Suprapubic skin (tissue), 4 donors: ENCODE measurements at regions not wholly inside any gene's neighbourhood (a gene's known extent, or its start where the extent isn't known, plus 50 kb on each side); places are given as distances from the start of the nearest gene placed in this dataset.

Source experiments
- CTCF ChIP-seq, 2 donors: fragments of 200-600 bp in 1 of 2; fragments of 450-650 bp in 1 of 2; sonication (generic) in 1 of 2; IDR thresholded peaks; one replicate each; pipeline ENCODE4 v1.5.1; 2016 to 2019; ENCODE audit warnings: antibody characterized with exemption in 2 of 2, mild to moderate bottlenecking in 1 of 2, moderate library complexity in 1 of 2
- EP300 ChIP-seq: sonication (generic); formaldehyde crosslinking; IDR thresholded peaks from one replicate; pipeline ENCODE4 v1.6.1; 2017; ENCODE audit warnings: antibody characterized with exemption
- POLR2A ChIP-seq, 2 donors: fragments of 450-650 bp; IDR thresholded peaks; one replicate each; pipeline ENCODE4 v1.6.1; 2017; ENCODE audit warnings: antibody characterized with exemption in 2 of 2, mild to moderate bottlenecking in 2 of 2, moderate library complexity in 2 of 2
- POLR2AphosphoS5 ChIP-seq, 3 donors: sonication (generic); formaldehyde crosslinking; IDR thresholded peaks; one replicate each; pipeline ENCODE4 v1.6.1; 2017; ENCODE audit warnings: antibody characterized with exemption in 3 of 3

- TF ChIP-seq POLR2A (IDR thresholded peaks at IDR 0.05): no peak
- TF ChIP-seq CTCF (IDR thresholded peaks at IDR 0.05): no peak
- TF ChIP-seq POLR2AphosphoS5 (IDR thresholded peaks at IDR 0.05): no peak
- no peak for TF ChIP-seq EP300
Observed at GRCh38 chr2:173589604-173590275, 235.1 kb downstream of the CDCA7 start.
